ENCODE measurements at regions not wholly inside any gene's neighbourhood (a gene's known extent, or its start where the extent isn't known, plus 50 kb on each side); places are given as distances from the start of the nearest gene placed in this dataset.

- H3K27me3 ChIP-seq (replicated peaks in 1 of 4; ENCODE audit: control insufficient read depth in 3 of 4, extremely low read depth in 1 of 4, insufficient read depth in 3 of 4, low read length in 3 of 4), result no peaks in the 10 kb centered on the region; a peak in 1 of 7 replicates
- no peak overlapping the region for H2BK5ac ChIP-seq (ENCODE audit: low read depth, low read length)
- H3K36me3 ChIP-seq (ENCODE audit: control insufficient read depth in 2 of 4, insufficient read depth in 4 of 4, low read length in 3 of 4), result no peaks in the 10 kb centered on the region
- H2BK120ac ChIP-seq (replicated peaks; ENCODE audit: low read depth, low read length), result no peak overlapping the region
- no peak overlapping the region for H3K4me3 ChIP-seq (ENCODE audit: extremely low read depth in 1 of 4, insufficient read depth in 2 of 4, low read depth in 3 of 4, low read length in 4 of 4)
- H3K9ac ChIP-seq (replicated peaks in 1 of 4; ENCODE audit: extremely low read depth in 1 of 4, low read depth in 3 of 4, low read length in 3 of 4), result no peak overlapping the region
- H3K56ac ChIP-seq (replicated peaks; ENCODE audit: insufficient read length, low read depth, low read length), result no peak overlapping the region
- H2AK5ac ChIP-seq (ENCODE audit: low read depth, low read length), result peak overlapping the region; percentile 94
- no peak overlapping the region; the same call in 1 of the 2 replicates for H2BK12ac ChIP-seq (ENCODE audit: low read depth, low read length)
- no peaks in the 10 kb centered on the region for H4K20me1 ChIP-seq (replicated peaks in 1 of 2; ENCODE audit: control insufficient read depth in 1 of 2, insufficient read depth in 2 of 2, low read length in 2 of 2)
- no peak overlapping the region for H3K27ac ChIP-seq (ENCODE audit: low read depth, low read length)
- no peaks in the 10 kb centered on the region for H3K79me1 ChIP-seq (ENCODE audit: low read depth, low read length)
- H3K14ac ChIP-seq (ENCODE audit: insufficient read length), result no peak overlapping the region
- peak overlapping the region; percentile 1; the same call in 1 of the 2 replicates for H2BK15ac ChIP-seq (ENCODE audit: low read length)
- H2BK20ac ChIP-seq (ENCODE audit: low read length), result no peak overlapping the region
- H4K91ac ChIP-seq (replicated peaks; ENCODE audit: insufficient read length, low read length), result no peak overlapping the region
- DNase-seq (ENCODE audit: low read depth in 1 of 2, low spot score in 2 of 2) (no peak), FAIRE-seq (no peak)
- H3K23me2 ChIP-seq (ENCODE audit: low read depth, low read length), result peaks cover 6% of the 10 kb centered on the region; the same call in 1 of the 2 replicates
- H3K4me1 ChIP-seq (replicated peaks in 1 of 4; ENCODE audit: control insufficient read depth in 3 of 4, insufficient read depth in 4 of 4, low read length in 3 of 4), result peaks cover 4 to 16% (median 9%) of the 10 kb centered on the region in 4 experiments; a peak in 6 of 7 replicates
- H4K5ac ChIP-seq (ENCODE audit: insufficient read length, low read depth, low read length), result no peak overlapping the region
- H4K8ac ChIP-seq (ENCODE audit: extremely low read depth, insufficient read depth, low read length), result no peak overlapping the region
- no peak overlapping the region for H3K4ac ChIP-seq (replicated peaks; ENCODE audit: insufficient read length, low read depth, low read length)
- H3K23ac ChIP-seq (ENCODE audit: insufficient read length), result no peak overlapping the region
- H3K18ac ChIP-seq (ENCODE audit: extremely low read depth, low read length), result no peak overlapping the region
- no peak overlapping the region for H3K4me2 ChIP-seq (ENCODE audit: insufficient read depth in 1 of 2, low read depth in 2 of 2, low read length in 2 of 2)
- H3K79me2 ChIP-seq (ENCODE audit: control insufficient read depth in 1 of 2, insufficient read depth in 2 of 2, low read length in 2 of 2), result no peaks in the 10 kb centered on the region
- H3K9me3 ChIP-seq (ENCODE audit: insufficient read depth in 2 of 2, low read depth in 1 of 2, low read length in 1 of 2), result peaks cover 0 to 4% of the 10 kb centered on the region in 2 experiments; a peak in 1 of 4 replicates
- 91% methylated on average over 5 of the region's 5 CpGs; no CpG with 5 or more reads in 1 of the 2 experiments for WGBS, 2 experiments (ENCODE audit: extremely low coverage in 1 of 2, insufficient coverage in 1 of 2, insufficient read length in 1 of 2, insufficient replicate concordance in 2 of 2, low coverage in 1 of 2, low lambda C conversion rate in 2 of 2, missing lambda C conversion rate in 1 of 2)
- CTCF ChIA-PET (ENCODE audit: partially characterized antibody), result interaction anchor here (0.8 to 8.6 kb wide), 36 partner anchors 6 to 339 kb away, joined by 3 to 103 read pairs (median 5); partner anchors contain the start of gene ANO1
- POLR2A ChIA-PET (ENCODE audit: partially characterized antibody), result interaction anchor here (0.7 to 0.9 kb wide), 2 partner anchors 249 to 257 kb away, joined by 3 read pairs; no protein-coding TSS in a partner anchor
- H2AFZ ChIP-seq (ENCODE audit: low read length), result no peak overlapping the region
- TF ChIP-seq CBX5 (IDR thresholded peaks at IDR 0.05; ENCODE audit: low read depth, low read length) (no peak), NRF1 (IDR thresholded peaks at IDR 0.05; ENCODE audit: low read depth, low read length) (no peak), SRF (IDR thresholded peaks at IDR 0.05; ENCODE audit: low read depth, low read length) (no peak), CBX8 (IDR thresholded peaks at IDR 0.05; ENCODE audit: borderline replicate concordance, low read depth, low read length) (no peak), CTBP2 (IDR thresholded peaks at IDR 0.05; ENCODE audit: borderline replicate concordance, insufficient read depth, insufficient read length, low read length) (no peak), EGR1 (IDR thresholded peaks at IDR 0.05; ENCODE audit: borderline replicate concordance, low read depth, low read length) (no peak), CREB1 (IDR thresholded peaks at IDR 0.05) (no peak), SP2 (IDR thresholded peaks at IDR 0.05; ENCODE audit: low read length) (no peak), MAFK (IDR thresholded peaks at IDR 0.05; ENCODE audit: low read depth, low read length) (no peak), NANOG (IDR thresholded peaks at IDR 0.05; ENCODE audit: insufficient read depth, low read depth, low read length, poor library complexity, severe bottlenecking) (no peak), USF2 (IDR thresholded peaks at IDR 0.05; ENCODE audit: low read length) (no peak), SP1 (IDR thresholded peaks at IDR 0.05; ENCODE audit: low read depth, low read length) (no peak)
These were observed 128.0 kb upstream of the FGF3 start for GRCh38 chr11:69947059-69947792.
